HEK293 (cell line): ENCODE measurements at regions not wholly inside any gene's neighbourhood (a gene's known extent, or its start where the extent isn't known, plus 50 kb on each side); places are given as distances from the start of the nearest gene placed in this dataset.

Experiments
- CTCF ChIA-PET: fragments of 350-600 bp; formaldehyde crosslinking; extraction: SDS; loops from one replicate; lab custom pipeline; 2021; ENCODE audit warnings: antibody characterized with exemption; lab: Yijun Ruan, JAX
- POLR2A ChIA-PET: fragments of 300-600 bp; formaldehyde crosslinking; extraction: SDS; loops from one replicate; lab custom pipeline; 2020; ENCODE audit warnings: antibody characterized with exemption, inconsistent platforms; lab: Yijun Ruan, JAX
- H3K27ac ChIP-seq: fragments of 200-500 bp; sonication (Bioruptor generic); 2 replicates; pipeline ENCODE4 v1.5.1; 2014; ENCODE audit warnings: low read depth, low read length, control low read depth, inconsistent platforms; ENCODE audit errors: extremely low read depth
- H3K36me3 ChIP-seq, 2 experiments: fragments of 200-500 bp in 1 of 2; sonication (Bioruptor generic) in 1 of 2; 1 replicate in 1 of 2; 2 replicates in 1 of 2; pipeline ENCODE4 v1.5.1; 2014 to 2017; ENCODE audit warnings: inconsistent platforms in 2 of 2, low read length in 2 of 2; ENCODE audit not compliant: control insufficient read depth in 2 of 2, insufficient read depth in 1 of 2
- H3K4me1 ChIP-seq: fragments of 200-500 bp; sonication (Bioruptor generic); 2 replicates; pipeline ENCODE4 v1.5.1; 2014; ENCODE audit warnings: mild to moderate bottlenecking, low read length, inconsistent platforms; ENCODE audit not compliant: control insufficient read depth, insufficient read depth
- H3K4me3 ChIP-seq: 2 replicates; pipeline ENCODE4 v1.5.1; 2011; ENCODE audit warnings: low read depth, mild to moderate bottlenecking, control low read depth, low read length, moderate library complexity
- H3K9me3 ChIP-seq: fragments of 200-500 bp; sonication (Bioruptor generic); 2 replicates; pipeline ENCODE4 v1.5.1; 2014; ENCODE audit warnings: low read depth, low read length, inconsistent platforms; ENCODE audit not compliant: control insufficient read depth, insufficient read depth
- HIC1 ChIP-seq: fragments of 450-650 bp; formaldehyde crosslinking; IDR thresholded peaks from 2 replicates; pipeline ENCODE4 v1.5.1; 2016; ENCODE audit warnings: missing biosample characterization, missing genetic modification characterization
- HOXA7 ChIP-seq: sonication (generic); formaldehyde crosslinking; IDR thresholded peaks from 2 replicates; pipeline ENCODE4 v1.8.1; 2022; ENCODE audit warnings: missing genetic modification reagents, borderline replicate concordance
- KLF1 ChIP-seq: fragments of 450-650 bp; formaldehyde crosslinking; IDR thresholded peaks from 2 replicates; pipeline ENCODE4 v1.5.1; 2016; ENCODE audit warnings: missing biosample characterization, missing genetic modification characterization
- ZIC2 ChIP-seq: fragments of 450-650 bp; formaldehyde crosslinking; IDR thresholded peaks from 2 replicates; pipeline ENCODE4 v1.5.1; 2016; ENCODE audit warnings: missing biosample characterization, missing genetic modification characterization
- ZNF214 ChIP-seq: fragments of 450-650 bp; formaldehyde crosslinking; IDR thresholded peaks from 2 replicates; pipeline ENCODE4 v1.5.1; 2017; ENCODE audit warnings: missing biosample characterization, mild to moderate bottlenecking, missing genetic modification characterization, borderline replicate concordance
- ZNF248 ChIP-seq: fragments of 450-650 bp; formaldehyde crosslinking; IDR thresholded peaks from 2 replicates; pipeline ENCODE4 v1.5.1; 2017; ENCODE audit warnings: missing biosample characterization, missing genetic modification characterization
- ZNF324 ChIP-seq: fragments of 450-650 bp; formaldehyde crosslinking; IDR thresholded peaks from 2 replicates; pipeline ENCODE4 v1.5.1; 2016; ENCODE audit warnings: missing biosample characterization, missing genetic modification characterization
- ZNF335 ChIP-seq: fragments of 450-650 bp; formaldehyde crosslinking; conservative IDR thresholded peaks from 2 replicates; pipeline ENCODE4 v1.5.1; 2016; ENCODE audit warnings: missing biosample characterization, missing genetic modification characterization
- ZNF354C ChIP-seq: fragments of 450-650 bp; formaldehyde crosslinking; IDR thresholded peaks from 2 replicates; pipeline ENCODE4 v1.5.1; 2016; ENCODE audit warnings: missing biosample characterization, missing genetic modification characterization, low read depth, borderline replicate concordance
- ZNF37A ChIP-seq: fragments of 450-650 bp; IDR thresholded peaks from 2 replicates; pipeline ENCODE4 v1.5.1; 2018; ENCODE audit warnings: missing biosample characterization, missing genetic modification characterization
- ZNF433 ChIP-seq: fragments of 450-650 bp; formaldehyde crosslinking; IDR thresholded peaks from 2 replicates; pipeline ENCODE4 v1.5.1; 2016; ENCODE audit warnings: missing biosample characterization, missing genetic modification characterization, low read depth
- ZNF521 ChIP-seq: fragments of 450-650 bp; formaldehyde crosslinking; IDR thresholded peaks from 2 replicates; pipeline ENCODE4 v1.5.1; 2017; ENCODE audit warnings: missing biosample characterization, mild to moderate bottlenecking, missing genetic modification characterization
- ZNF571 ChIP-seq: fragments of 450-650 bp; formaldehyde crosslinking; IDR thresholded peaks from 2 replicates; pipeline ENCODE4 v1.5.0; 2017; ENCODE audit warnings: missing biosample characterization, missing genetic modification characterization
- ZNF747 ChIP-seq: fragments of 450-650 bp; formaldehyde crosslinking; IDR thresholded peaks from 2 replicates; pipeline ENCODE4 v1.5.1; 2016; ENCODE audit warnings: missing biosample characterization, missing genetic modification characterization
- ZNF776 ChIP-seq: fragments of 450-650 bp; formaldehyde crosslinking; IDR thresholded peaks from 2 replicates; pipeline ENCODE4 v1.5.0; 2017; ENCODE audit warnings: missing biosample characterization, missing genetic modification characterization, borderline replicate concordance

GRCh38 chr1:108036796-108037562, 72.0 kb upstream of the VAV3 start:
- H3K27ac ChIP-seq = no peak overlapping the region
- TF ChIP-seq HOXA7 (CRISPR knock-in tag) (no peak), ZNF354C (tag by site-specific recombination) (no peak), ZNF747 (tag by site-specific recombination) (no peak)
- CTCF ChIA-PET = interaction anchor here (0.7 to 0.9 kb wide), 2 partner anchors 8 to 12 kb away, joined by 4 to 5 read pairs; no protein-coding TSS in a partner anchor
- H3K9me3 ChIP-seq = no peaks in the 10 kb centered on the region
- H3K4me1 ChIP-seq = no peaks in the 10 kb centered on the region; the same call in 1 of the 2 replicates
- POLR2A ChIA-PET = no interaction called here
- no peak overlapping the region for H3K4me3 ChIP-seq
- no peaks in the 10 kb centered on the region for H3K36me3 ChIP-seq

- TF ChIP-seq ZNF335 (tag by site-specific recombination) (peak; percentile 36), KLF1 (tag by site-specific recombination) (peak; percentile 59), ZNF37A (tag by site-specific recombination) (no peak)
- Histone ChIP-seq H3K4me3 (no peak overlapping the region), H3K4me1 (no peaks in the 10 kb centered on the region), H3K27ac (no peak overlapping the region), H3K9me3 (no peaks in the 10 kb centered on the region), H3K36me3 (no peaks in the 10 kb centered on the region)
- ChIA-PET POLR2A (no interaction called here), CTCF (interaction anchor here (0.8 kb wide), 1 partner anchor 9 kb away, joined by 3 read pairs; no protein-coding TSS in a partner anchor)
These were observed 69.4 kb upstream of the VAV3 start for GRCh38 chr1:108034396-108034795.

- Histone ChIP-seq H3K4me1 (no peaks in the 10 kb centered on the region), H3K27ac (no peak overlapping the region), H3K36me3 (no peaks in the 10 kb centered on the region), H3K9me3 (no peaks in the 10 kb centered on the region), H3K4me3 (no peak overlapping the region)
- TF ChIP-seq ZNF776 (no peak), ZNF248 (no peak), ZNF521 (tag by site-specific recombination) (no peak), ZNF324 (tag by site-specific recombination) (no peak), ZNF571 (tag by site-specific recombination) (no peak), ZNF433 (tag by site-specific recombination) (no peak)
- ChIA-PET CTCF (interaction anchor here (0.8 kb wide), 1 partner anchor 16 kb away, joined by 3 read pairs; no protein-coding TSS in a partner anchor), POLR2A (no interaction called here)
These were observed 68.6 kb upstream of the VAV3 start for GRCh38 chr1:108033550-108033951.

GRCh38 chr1:108028841-108029388, 63.9 kb upstream of the VAV3 start:
- POLR2A ChIA-PET = no interaction called here
- TF ChIP-seq ZNF214 (tag by site-specific recombination) (peak; percentile 95), HIC1 (no peak), ZIC2 (tag by site-specific recombination) (no peak)
- no peak overlapping the region for H3K27ac ChIP-seq
- no peaks in the 10 kb centered on the region for H3K9me3 ChIP-seq
- CTCF ChIA-PET = interaction anchor here (0.6 kb wide), 1 partner anchor 203 kb away, joined by 3 read pairs; no protein-coding TSS in a partner anchor
- H3K36me3 ChIP-seq = no peaks in the 10 kb centered on the region
- H3K4me3 ChIP-seq = no peak overlapping the region
- no peaks in the 10 kb centered on the region for H3K4me1 ChIP-seq
